DMS53 treated with DMSO at 0.1 percent for 48 hours (cell line): ENCODE measurements at regions not wholly inside any gene's neighbourhood (a gene's known extent, or its start where the extent isn't known, plus 50 kb on each side); places are given as distances from the start of the nearest gene placed in this dataset.
A peak's percentile ranks its signal among the peaks of the same experiment; 100 is the strongest.
"Not testable (repeated sequence)": the region's sequence is repeated elsewhere in the genome, so short reads cannot be mapped to it uniquely, and the experiment has no call there.

Experiments
- DNase-seq: peaks from one replicate; lab custom pipeline; 2025; ENCODE audit not compliant: unreplicated experiment; lab: John Stamatoyannopoulos, UW

GRCh38 chr19:13652810-13653590, 111.3 kb upstream of the MRI1 start:
- DNase-seq: peak; percentile 22

GRCh38 chr19:13646758-13647157, 117.6 kb upstream of the MRI1 start:
- DNase-seq: no peak

- no peak for DNase-seq
Observed at GRCh38 chr19:13644645-13645044, 119.7 kb upstream of the MRI1 start.

GRCh38 chr19:13640611-13641010, 123.7 kb upstream of the MRI1 start:
- peak; percentile 57 for DNase-seq

- no peak for DNase-seq
Observed at GRCh38 chr19:13639342-13639929, 124.9 kb upstream of the MRI1 start.

GRCh38 chr19:13637664-13638063, 126.7 kb upstream of the MRI1 start:
- DNase-seq: no peak

- DNase-seq: no peak
Observed at GRCh38 chr19:13634658-13635057, 128.4 kb upstream of the CACNA1A start.

GRCh38 chr19:13633522-13633922, 127.2 kb upstream of the CACNA1A start:
- no peak for DNase-seq

- DNase-seq: peak; percentile 93
Observed at GRCh38 chr19:13633109-13633508, 126.8 kb upstream of the CACNA1A start.

- DNase-seq: not testable (repeated sequence)
Observed at GRCh38 chr19:13632164-13632563, 125.9 kb upstream of the CACNA1A start.

GRCh38 chr19:13629687-13630357, 123.5 kb upstream of the CACNA1A start:
- no peak for DNase-seq

- no peak for DNase-seq
Observed at GRCh38 chr19:13627531-13627930, 121.3 kb upstream of the CACNA1A start.

GRCh38 chr19:13623716-13624710, 117.7 kb upstream of the CACNA1A start:
- peak; percentile 31 for DNase-seq

GRCh38 chr19:13622766-13623715, 116.8 kb upstream of the CACNA1A start:
- peak; percentile 49 for DNase-seq

GRCh38 chr19:13621413-13621812, 115.1 kb upstream of the CACNA1A start:
- no peak for DNase-seq

- DNase-seq: peak; percentile 11
Observed at GRCh38 chr19:13619203-13619632, 112.9 kb upstream of the CACNA1A start.

- DNase-seq: no peak
Observed at GRCh38 chr19:13615890-13616289, 109.6 kb upstream of the CACNA1A start.

GRCh38 chr19:13613447-13613846, 107.2 kb upstream of the CACNA1A start:
- peak; percentile 67 for DNase-seq

- DNase-seq: no peak
Observed at GRCh38 chr19:13611596-13611995, 105.3 kb upstream of the CACNA1A start.
